GM12874 (cell line): ENCODE measurements at regions not wholly inside any gene's neighbourhood (a gene's known extent, or its start where the extent isn't known, plus 50 kb on each side); places are given as distances from the start of the nearest gene placed in this dataset.

ENCODE experiments used
- TF ChIP-seq, protein P1 (sequence below): IDR thresholded peaks from 2 replicates; pipeline ENCODE4 v1.5.1; 2011; ENCODE audit warnings: low read depth, mild to moderate bottlenecking, control low read depth, low read length, moderate library complexity; ENCODE audit not compliant: insufficient read depth

DNA sequence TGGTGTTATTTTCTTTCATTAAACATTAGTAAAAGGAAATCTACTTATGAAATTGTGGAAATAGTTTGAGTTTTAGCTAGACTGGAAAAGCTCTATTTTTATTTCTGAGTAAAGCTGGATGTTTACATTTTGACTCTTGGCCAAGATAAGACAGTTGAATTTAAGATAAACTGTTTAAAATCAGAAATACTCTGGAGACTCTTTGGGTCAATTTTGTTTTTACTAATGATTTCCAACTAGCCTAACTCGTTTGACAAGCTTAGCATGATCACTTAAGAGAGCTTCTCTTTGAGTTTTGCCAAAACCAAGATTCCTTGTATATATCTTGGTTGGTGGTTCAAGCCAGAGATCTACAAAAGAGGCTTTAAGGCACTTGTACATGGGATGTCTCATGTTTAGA is 724.8 kb upstream of the LUZP2 start:
- TF ChIP-seq, protein P1, sequence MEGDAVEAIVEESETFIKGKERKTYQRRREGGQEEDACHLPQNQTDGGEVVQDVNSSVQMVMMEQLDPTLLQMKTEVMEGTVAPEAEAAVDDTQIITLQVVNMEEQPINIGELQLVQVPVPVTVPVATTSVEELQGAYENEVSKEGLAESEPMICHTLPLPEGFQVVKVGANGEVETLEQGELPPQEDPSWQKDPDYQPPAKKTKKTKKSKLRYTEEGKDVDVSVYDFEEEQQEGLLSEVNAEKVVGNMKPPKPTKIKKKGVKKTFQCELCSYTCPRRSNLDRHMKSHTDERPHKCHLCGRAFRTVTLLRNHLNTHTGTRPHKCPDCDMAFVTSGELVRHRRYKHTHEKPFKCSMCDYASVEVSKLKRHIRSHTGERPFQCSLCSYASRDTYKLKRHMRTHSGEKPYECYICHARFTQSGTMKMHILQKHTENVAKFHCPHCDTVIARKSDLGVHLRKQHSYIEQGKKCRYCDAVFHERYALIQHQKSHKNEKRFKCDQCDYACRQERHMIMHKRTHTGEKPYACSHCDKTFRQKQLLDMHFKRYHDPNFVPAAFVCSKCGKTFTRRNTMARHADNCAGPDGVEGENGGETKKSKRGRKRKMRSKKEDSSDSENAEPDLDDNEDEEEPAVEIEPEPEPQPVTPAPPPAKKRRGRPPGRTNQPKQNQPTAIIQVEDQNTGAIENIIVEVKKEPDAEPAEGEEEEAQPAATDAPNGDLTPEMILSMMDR: no peak

DNA sequence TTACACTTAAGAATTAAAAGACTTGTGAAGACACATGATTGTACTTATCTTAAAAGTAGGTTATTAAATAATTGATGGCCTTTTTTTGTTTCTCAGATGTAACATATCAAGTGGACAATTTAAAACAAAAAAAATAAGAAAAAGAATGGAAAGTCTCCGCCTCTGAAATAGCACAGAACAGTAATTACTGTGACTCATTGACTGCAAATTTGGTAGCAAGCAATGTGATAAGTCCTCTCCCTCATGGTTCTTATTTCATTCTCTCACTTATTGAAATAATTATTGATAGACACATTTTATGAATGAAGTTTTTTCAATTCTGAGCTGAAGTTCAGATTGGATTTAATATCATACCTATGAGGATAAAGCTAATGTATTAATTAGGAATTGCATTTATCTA is 717.9 kb upstream of the LUZP2 start:
- TF ChIP-seq, protein P1: no peak

DNA sequence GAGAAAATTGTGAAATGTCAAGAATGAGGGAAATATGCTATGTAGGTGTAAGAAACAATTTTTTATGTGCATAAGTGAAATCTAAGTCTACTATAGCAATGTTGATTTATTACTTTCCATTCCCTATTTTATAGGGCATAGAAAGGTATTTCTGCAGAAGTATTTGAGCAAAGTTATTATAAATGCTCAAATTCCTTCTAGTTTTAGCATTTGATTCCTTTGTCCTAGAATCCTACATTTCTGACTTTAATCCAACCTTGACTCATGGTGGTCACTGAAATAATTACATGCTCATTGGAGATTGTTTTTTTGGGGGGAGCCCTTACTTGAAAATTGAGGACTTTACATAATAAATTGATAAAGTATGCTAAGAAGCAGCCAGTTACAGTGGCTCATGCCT is 716.6 kb upstream of the LUZP2 start:
- TF ChIP-seq, protein P1: no peak

DNA sequence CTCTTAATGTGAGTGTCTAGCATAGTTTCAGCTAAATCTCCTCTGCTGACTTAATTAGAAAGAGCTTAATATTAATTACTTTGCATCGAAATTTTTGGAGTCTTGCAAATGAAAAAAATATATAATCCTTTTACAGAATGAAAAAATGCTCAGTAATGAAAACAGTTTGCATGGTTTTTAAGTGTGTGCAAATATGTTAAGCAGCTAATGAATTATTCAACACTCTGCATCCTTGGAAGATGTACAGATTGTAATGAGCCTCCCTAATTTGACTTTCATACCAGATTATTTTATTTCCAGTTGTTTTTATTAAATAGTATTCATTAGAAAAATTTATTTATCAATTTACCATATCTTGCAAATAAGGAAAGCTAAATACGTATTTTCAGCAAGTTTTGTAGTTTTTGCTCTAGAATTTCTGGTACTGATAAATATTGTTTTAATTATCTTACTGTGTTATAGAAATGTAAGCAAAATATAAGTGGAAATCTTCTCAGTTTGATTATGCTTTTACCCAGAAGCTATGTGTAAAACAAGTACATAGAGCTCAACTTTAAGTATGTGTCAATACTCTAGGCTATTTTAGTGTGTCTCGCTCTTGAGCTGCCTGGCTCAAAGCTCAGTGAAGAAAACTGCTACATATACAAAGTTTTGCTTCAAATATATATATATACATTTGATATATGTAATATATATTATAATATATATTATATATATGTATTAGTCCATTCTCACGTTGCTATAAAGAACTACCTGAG is 714.9 kb upstream of the LUZP2 start:
- TF ChIP-seq, protein P1: no peak

DNA sequence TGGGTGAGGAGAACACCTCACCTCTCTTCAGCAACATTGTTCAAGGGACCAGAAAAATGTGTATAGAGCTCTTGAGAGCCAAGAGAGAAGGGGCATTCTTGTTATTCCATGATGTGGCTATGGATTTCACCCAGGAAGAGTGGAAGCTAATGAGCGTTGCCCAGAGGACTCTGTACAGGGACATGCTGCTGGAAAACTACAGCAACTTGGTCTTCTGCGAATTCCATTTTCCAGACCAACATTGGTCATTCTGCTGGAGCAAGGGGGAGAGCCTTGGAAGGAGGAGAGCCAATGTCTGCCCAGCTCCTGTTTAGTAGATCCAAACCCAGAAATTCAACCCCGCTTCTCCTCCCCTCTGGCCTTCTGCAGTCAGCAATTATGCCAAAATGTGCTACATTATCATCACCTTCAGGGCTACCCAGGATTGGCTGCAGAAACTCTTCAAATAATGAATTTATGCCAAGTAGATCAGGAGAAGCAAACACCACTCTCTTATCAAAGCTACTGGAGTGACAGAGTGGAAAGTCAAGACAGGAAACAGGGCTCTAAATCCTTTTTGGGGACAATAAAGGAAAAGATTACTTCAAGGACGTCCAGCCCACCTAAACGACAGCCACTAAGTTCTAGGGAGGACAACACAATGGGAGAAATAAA is 707.5 kb upstream of the LUZP2 start:
- TF ChIP-seq, protein P1: no peak

DNA sequence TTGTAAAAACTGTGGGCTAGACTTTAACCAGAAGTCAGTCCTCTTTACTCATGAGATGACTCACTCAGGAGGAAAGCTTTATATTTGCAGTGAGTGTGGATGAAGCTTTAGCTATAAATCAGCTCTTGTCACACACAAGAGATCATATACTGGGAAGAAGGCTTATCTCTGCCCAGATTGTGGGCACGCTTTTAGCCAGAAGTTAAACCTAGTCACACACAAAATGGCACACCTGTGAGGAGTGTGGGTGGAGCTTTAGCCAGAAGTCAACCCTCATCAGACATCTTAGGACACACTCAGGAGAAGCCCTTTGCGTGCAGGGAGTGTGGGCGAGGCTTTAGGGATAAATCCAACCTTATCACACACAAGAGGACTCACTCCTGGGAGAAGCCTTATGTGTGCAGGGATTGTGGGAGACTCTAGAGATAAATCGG is 706.9 kb upstream of the LUZP2 start:
- TF ChIP-seq, protein P1: no peak

DNA sequence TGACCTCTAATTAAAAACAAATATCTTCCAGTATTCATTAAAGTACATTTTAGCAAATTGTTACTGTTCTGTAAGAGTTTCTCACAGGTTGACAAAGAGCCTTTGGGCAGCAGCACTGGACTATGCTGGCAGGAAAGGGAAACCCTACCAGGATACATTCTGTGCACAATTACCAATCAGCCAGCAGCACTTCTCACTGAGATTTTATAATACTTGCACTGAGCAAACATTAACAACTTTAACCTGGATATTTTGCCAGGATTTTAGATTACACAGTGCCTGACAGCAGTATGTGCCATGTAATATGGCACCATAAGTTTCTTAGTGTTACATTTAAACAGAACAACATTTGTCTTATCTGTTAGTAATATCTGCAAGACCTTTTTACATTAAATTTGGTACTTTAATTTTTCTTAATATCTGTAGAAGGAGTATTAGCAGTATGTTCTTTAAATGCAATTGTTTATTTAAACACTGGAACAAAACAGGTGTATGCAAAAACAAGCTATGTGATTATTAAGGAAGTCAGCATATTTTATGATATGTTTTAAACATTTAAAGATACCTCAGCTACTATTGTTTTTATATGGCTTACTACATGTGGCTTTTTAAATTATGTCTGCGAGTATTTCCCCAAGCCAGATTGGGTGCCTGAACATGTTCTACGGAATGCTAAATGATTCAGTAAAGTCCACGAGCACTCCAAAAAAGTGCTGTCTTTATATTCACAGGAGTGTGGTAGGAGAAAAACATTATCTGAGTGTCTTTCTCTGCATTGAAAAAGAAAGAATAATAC is 699.0 kb upstream of the LUZP2 start:
- TF ChIP-seq, protein P1: no peak
